Testis (tissue), 2 donors: ENCODE measurements at regions not wholly inside any gene's neighbourhood (a gene's known extent, or its start where the extent isn't known, plus 50 kb on each side); places are given as distances from the start of the nearest gene placed in this dataset.

ENCODE experiments used
- CTCF ChIP-seq, 3 experiments: fragments of 450-650 bp in 2 of 3; fragments of 200-600 bp in 1 of 3; sonication (generic) in 1 of 3; IDR thresholded peaks; one replicate each; pipeline ENCODE4 v1.5.1; 2016 to 2019; ENCODE audit warnings: antibody characterized with exemption in 3 of 3, mild to moderate bottlenecking in 2 of 3, moderate library complexity in 1 of 3
- POLR2A ChIP-seq: fragments of 450-650 bp; IDR thresholded peaks from one replicate; pipeline ENCODE4 v1.6.1; 2017; ENCODE audit warnings: antibody characterized with exemption, mild to moderate bottlenecking, moderate library complexity

GRCh38 chr13:27858046-27858445, 61.8 kb upstream of the PDX1 start:
- TF ChIP-seq CTCF (IDR thresholded peaks at IDR 0.05), result no peak
- no peak for TF ChIP-seq POLR2A
